HUES6 (cell line): ENCODE measurements at regions not wholly inside any gene's neighbourhood (a gene's known extent, or its start where the extent isn't known, plus 50 kb on each side); places are given as distances from the start of the nearest gene placed in this dataset.

Source experiments
- H3K27ac ChIP-seq: 2 replicates; pipeline ENCODE4 v1.7.0; 2013; ENCODE audit warnings: low read depth, mild to moderate bottlenecking, low read length, inconsistent platforms
- H3K27me3 ChIP-seq: 2 replicates; pipeline ENCODE4 v1.6.1; 2013; ENCODE audit warnings: low read length; ENCODE audit not compliant: control insufficient read depth, insufficient read depth
- H3K36me3 ChIP-seq: 2 replicates; pipeline ENCODE4 v1.6.1; 2013; ENCODE audit warnings: low read length; ENCODE audit not compliant: control insufficient read depth, insufficient read depth
- H3K4me1 ChIP-seq: 2 replicates; pipeline ENCODE4 v1.6.1; 2013; ENCODE audit warnings: low read length; ENCODE audit not compliant: control insufficient read depth, insufficient read depth
- H3K4me3 ChIP-seq: 2 replicates; pipeline ENCODE4 v1.5.1; 2013; ENCODE audit warnings: low read depth, low read length
- H3K9ac ChIP-seq: one replicate; pipeline ENCODE4 v1.6.1; 2013; ENCODE audit warnings: mild to moderate bottlenecking, low read length
- H3K9me3 ChIP-seq: 2 replicates; pipeline ENCODE4 v1.6.1; 2013; ENCODE audit warnings: low read depth, low read length; ENCODE audit not compliant: control insufficient read depth, insufficient read depth

DNA sequence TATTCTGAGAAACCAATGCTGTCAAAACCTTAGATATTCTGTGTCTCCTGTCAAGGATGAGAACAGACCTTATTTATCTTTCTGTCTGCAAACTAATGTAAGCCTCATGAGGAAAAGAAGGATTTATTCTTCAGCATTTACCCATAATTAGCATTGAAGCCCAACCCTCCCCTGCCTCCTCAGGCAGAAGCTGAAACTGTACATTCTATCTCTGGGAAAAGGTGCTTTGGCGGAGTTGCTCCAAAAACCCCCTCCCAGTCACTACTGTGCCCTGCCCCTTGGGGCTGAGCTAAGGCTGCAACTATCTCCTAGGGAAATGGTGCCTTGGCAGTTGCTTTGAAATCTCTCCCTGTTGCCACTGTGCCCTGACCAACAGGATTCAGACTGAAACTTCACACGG lies 106.2 kb upstream of the TLR4 start:
- H3K36me3 ChIP-seq = no peaks in the 10 kb centered on the region
- H3K9ac ChIP-seq = no peak overlapping the region

DNA sequence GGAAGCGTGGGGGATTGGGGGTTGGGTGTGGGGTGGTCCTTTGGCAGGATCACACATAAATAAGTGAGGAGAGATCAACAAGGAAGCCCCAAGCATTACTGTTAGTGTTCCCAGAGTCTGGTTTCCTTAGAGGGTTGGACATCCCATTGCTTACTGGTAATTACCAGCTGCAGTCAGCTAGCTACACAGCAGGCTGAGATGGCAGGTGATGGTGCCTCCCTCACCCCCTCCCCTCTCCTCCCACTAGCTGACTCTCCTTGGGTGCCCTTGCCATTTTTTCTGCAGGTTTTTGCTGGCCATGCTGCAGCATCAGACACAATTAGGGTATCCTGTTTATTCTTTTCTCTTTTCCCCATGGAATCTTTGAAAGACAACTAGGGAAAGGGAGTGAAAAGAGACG lies 107.5 kb upstream of the TLR4 start:
- Histone ChIP-seq H3K9me3 (no peaks in the 10 kb centered on the region), H3K4me1 (peaks cover 19% of the 10 kb centered on the region; the same call in 1 of the 2 replicates), H3K27ac (no peak overlapping the region), H3K27me3 (no peaks in the 10 kb centered on the region), H3K4me3 (no peak overlapping the region), H3K9ac (no peak overlapping the region), H3K36me3 (no peaks in the 10 kb centered on the region)

More for the DNA sequence above, 106.2 kb upstream of the TLR4 start:
- Histone ChIP-seq H3K4me3 (no peak overlapping the region), H3K27me3 (no peaks in the 10 kb centered on the region), H3K9me3 (no peaks in the 10 kb centered on the region), H3K27ac (no peak overlapping the region), H3K4me1 (peaks cover 19% of the 10 kb centered on the region; the same call in 1 of the 2 replicates)

DNA sequence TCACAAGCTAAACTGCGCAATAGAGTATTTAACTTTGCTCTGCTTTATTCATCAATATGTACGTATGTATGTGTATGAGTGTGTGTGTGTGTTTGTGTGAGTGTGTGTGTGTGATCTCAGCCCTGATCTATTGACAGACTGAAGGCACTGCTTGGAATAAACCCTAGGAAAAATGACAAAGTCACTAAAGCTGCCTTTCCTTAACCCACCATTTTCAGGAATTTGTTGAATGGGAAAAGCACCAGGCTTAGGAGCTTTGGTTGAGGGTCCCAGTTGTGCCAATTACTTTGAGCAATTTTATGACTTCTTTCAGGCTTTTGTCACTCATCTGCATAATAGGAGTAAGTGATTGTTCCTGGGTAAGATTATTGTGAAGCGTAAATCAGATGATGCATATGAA lies 108.6 kb upstream of the TLR4 start:
- Histone ChIP-seq H3K27ac (no peak overlapping the region), H3K4me3 (no peak overlapping the region), H3K9ac (no peak overlapping the region), H3K36me3 (no peaks in the 10 kb centered on the region), H3K9me3 (no peaks in the 10 kb centered on the region), H3K27me3 (no peaks in the 10 kb centered on the region), H3K4me1 (peaks cover 27% of the 10 kb centered on the region; the same call in 1 of the 2 replicates)

DNA sequence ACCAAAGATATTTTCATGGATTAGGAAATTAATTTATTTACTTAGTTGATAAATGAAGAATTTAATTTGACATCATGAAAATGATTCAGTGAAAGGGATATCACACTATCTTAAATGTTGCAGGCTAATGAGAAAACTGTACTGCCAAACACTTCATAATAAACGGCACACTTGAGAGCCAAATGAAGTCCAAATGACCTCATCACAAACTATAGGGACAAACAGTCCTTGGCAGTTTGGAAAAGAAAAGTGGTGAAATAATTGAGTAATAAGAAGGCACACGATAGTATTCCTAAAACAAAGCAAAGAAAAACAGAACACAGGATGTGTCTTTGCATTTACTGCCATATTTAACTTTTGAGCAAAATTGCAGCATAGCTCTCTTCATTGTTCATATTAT lies 116.9 kb upstream of the TLR4 start:
- Histone ChIP-seq H3K27ac (no peak overlapping the region), H3K9ac (no peak overlapping the region), H3K36me3 (no peaks in the 10 kb centered on the region), H3K27me3 (no peaks in the 10 kb centered on the region), H3K9me3 (no peaks in the 10 kb centered on the region), H3K4me3 (no peak overlapping the region), H3K4me1 (peaks cover 8% of the 10 kb centered on the region; the same call in 1 of the 2 replicates)

DNA sequence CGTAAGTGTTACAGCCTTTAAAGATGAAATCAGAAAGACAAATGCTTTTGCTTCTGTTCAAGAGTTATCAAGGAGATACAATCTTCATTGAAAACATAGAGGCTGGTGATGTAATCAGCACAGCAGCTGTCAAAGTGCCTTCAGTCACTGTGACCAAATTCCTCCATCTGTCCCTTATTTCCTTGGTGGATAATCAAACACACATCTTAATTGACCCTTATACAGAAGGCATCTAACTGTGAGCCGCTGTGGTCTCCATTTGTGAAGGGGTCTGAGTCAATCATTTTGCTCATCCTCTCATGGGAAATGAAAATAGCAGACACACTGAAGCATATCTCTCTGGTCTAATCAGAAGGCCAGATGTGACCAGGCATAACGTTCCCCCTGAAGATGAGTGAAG lies 130.1 kb upstream of the TLR4 start:
- no peaks in the 10 kb centered on the region for H3K27me3 ChIP-seq
- no peak overlapping the region for H3K27ac ChIP-seq
- no peaks in the 10 kb centered on the region for H3K4me1 ChIP-seq
- H3K9ac ChIP-seq = no peak overlapping the region
- no peaks in the 10 kb centered on the region for H3K9me3 ChIP-seq
- H3K4me3 ChIP-seq = no peak overlapping the region
- H3K36me3 ChIP-seq = no peaks in the 10 kb centered on the region

DNA sequence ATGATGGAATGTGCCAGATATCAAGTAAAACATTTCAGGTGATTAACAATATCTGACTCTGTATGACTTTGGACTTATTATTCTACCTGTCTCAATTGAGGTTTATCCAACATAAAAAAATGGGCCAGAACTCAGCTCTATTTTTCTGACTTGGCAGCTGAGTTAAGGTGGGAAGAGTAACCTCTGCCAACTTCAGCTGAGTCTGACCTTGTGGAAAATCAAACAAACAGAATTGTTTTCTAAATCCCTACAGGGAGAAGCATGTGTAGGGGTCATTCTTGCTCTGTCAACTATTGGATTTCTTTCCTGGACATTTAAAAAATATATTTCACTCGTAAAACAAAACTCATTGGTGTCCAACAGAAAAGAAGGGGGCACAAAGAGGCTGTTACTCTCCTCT lies 139.4 kb upstream of the TLR4 start:
- Histone ChIP-seq H3K36me3 (no peaks in the 10 kb centered on the region), H3K9ac (no peak overlapping the region), H3K9me3 (no peaks in the 10 kb centered on the region), H3K27ac (no peak overlapping the region), H3K4me3 (no peak overlapping the region), H3K4me1 (no peaks in the 10 kb centered on the region), H3K27me3 (no peaks in the 10 kb centered on the region)

DNA sequence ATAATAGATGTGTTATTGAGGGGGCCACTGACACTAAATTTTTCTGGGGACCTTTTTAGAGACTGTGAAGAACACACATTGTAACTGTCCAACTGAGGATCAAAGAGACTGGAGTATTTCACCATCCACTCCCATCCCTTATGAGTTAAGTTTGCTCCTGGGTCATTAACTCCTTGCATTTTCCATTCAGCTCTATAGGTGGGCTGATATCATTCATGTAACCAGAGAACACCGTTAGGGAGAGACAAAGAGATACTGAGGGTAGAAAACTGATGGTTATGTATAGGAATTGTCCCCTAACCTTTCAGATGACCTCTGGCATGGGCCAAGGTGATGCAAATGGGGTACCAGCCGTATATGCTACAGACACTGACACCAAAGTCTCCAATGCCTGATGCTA lies 142.4 kb upstream of the TLR4 start:
- Histone ChIP-seq H3K4me1 (no peaks in the 10 kb centered on the region), H3K27me3 (no peaks in the 10 kb centered on the region), H3K9me3 (no peaks in the 10 kb centered on the region), H3K9ac (no peak overlapping the region), H3K4me3 (no peak overlapping the region), H3K36me3 (no peaks in the 10 kb centered on the region), H3K27ac (no peak overlapping the region)

DNA sequence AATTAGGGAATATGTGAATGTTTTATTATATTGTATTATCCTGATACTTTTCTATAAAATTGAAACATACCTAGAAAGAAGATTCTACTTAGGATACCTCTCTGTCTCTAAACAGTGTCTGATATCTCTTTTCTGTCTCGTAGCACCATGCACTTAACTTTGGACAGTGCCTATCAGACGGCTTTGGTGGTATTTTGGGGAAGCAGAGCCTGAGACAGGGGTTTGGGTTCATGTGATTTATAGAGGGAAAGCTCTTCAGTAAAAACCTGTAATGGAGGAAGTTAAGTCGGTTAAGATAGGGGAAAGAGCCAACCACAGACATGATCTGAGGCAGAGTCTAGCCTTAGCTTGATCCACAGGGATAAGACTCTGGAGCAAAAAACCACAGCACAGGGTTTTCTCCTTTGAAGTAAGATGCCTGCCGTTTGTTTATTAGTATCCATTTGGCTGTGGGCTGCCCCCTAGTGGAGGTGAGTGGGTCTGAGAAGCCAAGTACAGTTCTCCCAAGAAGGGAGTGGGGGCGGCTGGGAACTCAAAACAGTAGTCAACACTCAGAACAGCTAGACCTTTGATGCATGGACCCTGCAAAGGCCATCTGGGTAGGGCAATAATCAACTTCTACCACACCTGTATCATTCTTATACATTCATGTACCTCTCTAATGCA lies 141.2 kb upstream of the ASTN2 start:
- Histone ChIP-seq H3K36me3 (no peaks in the 10 kb centered on the region), H3K9ac (no peak overlapping the region), H3K27me3 (no peaks in the 10 kb centered on the region), H3K4me3 (no peak overlapping the region), H3K27ac (no peak overlapping the region), H3K4me1 (no peaks in the 10 kb centered on the region), H3K9me3 (no peaks in the 10 kb centered on the region)

DNA sequence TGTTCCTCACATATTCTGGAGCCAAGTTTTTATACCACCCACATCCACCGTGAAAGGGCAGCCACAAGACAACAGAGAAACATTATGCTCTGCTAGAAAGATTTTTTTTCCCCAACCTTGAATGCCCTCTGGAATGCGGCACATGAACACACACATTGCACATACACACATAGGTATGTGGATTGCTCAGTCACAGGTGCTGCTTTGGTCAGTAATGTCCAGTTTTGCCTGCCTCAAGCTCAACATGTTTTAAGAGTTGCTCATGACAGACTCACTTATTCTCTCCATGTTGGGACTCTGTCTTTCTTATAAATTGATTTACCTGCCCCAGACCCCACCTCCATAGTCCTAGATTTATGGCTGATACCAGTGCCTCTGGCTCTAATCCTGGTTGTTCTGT lies 138.0 kb upstream of the ASTN2 start:
- H3K4me1 ChIP-seq = peaks cover 22% of the 10 kb centered on the region
- H3K27ac ChIP-seq = no peak overlapping the region
- H3K27me3 ChIP-seq = no peaks in the 10 kb centered on the region

DNA sequence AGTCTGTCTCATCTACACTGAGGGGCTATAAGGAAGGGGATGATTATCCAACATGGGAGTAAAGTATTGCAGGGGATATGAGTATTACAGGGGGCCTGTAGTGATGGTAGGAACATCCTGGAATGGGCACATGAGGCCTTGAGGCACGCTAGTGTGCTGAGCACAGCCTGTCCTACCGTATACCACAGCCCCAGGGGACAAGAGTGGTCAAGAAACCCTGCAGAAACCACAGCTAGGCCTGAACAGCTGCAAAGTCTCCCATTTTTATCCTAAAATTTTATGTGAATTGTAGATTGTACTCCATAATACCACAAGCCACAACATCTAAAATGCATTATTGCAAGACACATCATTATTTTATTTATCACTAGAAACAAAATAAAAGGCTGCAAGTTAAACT lies 136.3 kb upstream of the ASTN2 start:
- H3K4me3 ChIP-seq = no peak overlapping the region
- no peak overlapping the region for H3K27ac ChIP-seq
- peaks cover 33% of the 10 kb centered on the region for H3K4me1 ChIP-seq
- no peaks in the 10 kb centered on the region for H3K27me3 ChIP-seq
- no peaks in the 10 kb centered on the region for H3K9me3 ChIP-seq
- H3K36me3 ChIP-seq = no peaks in the 10 kb centered on the region
- H3K9ac ChIP-seq = no peak overlapping the region

More for the DNA sequence above, 138.0 kb upstream of the ASTN2 start:
- Histone ChIP-seq H3K36me3 (no peaks in the 10 kb centered on the region), H3K4me3 (no peak overlapping the region), H3K9ac (no peak overlapping the region), H3K9me3 (no peaks in the 10 kb centered on the region)

DNA sequence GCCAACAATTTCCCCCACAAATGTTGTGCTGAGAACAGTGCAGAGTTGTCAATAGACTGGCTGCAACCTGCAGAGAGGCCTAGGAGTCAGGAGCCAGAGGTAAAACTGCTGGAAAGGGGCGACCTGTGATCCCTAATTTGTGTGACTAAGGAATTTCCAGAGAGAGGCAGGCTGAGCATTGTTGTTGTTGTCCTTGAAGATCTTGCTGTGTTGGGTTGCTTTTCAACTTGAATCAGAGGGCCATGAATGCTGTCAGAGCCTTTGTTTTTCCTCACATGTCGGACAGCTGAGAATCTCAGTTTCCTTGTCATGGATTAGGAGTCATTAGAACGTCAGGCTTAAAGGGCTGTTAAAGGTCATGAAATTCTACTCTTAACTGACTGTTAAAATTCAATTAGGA lies 134.6 kb upstream of the ASTN2 start:
- no peaks in the 10 kb centered on the region for H3K27me3 ChIP-seq
- H3K27ac ChIP-seq = no peak overlapping the region
- peaks cover 33% of the 10 kb centered on the region for H3K4me1 ChIP-seq
- H3K9me3 ChIP-seq = no peaks in the 10 kb centered on the region
- H3K9ac ChIP-seq = no peak overlapping the region
- no peak overlapping the region for H3K4me3 ChIP-seq
- no peaks in the 10 kb centered on the region for H3K36me3 ChIP-seq
